ENCODE measurements at regions not wholly inside any gene's neighbourhood (a gene's known extent, or its start where the extent isn't known, plus 50 kb on each side); places are given as distances from the start of the nearest gene placed in this dataset.
"Not testable (repeated sequence)": the region's sequence is repeated elsewhere in the genome, so short reads cannot be mapped to it uniquely, and the experiment has no call there.

GRCh38 chr13:76245920-76246319 is 609.8 kb downstream of the LMO7 start:
- POLR2A ChIA-PET, result no interaction called here
- Histone ChIP-seq H3K27me3 (ENCODE audit: control insufficient read depth, insufficient read depth, low read length) (no peaks in the 10 kb centered on the region), H3K36me3 (ENCODE audit: control insufficient read depth, insufficient read depth, low read length) (no peaks in the 10 kb centered on the region), H3K9me3 (ENCODE audit: control insufficient read depth, insufficient read depth, low read depth, low read length) (no peaks in the 10 kb centered on the region), H3K4me1 (ENCODE audit: control insufficient read depth, insufficient read depth, low read length) (no peaks in the 10 kb centered on the region), H3K27ac (ENCODE audit: low read length) (no peak overlapping the region), H3K4me3 (ENCODE audit: low read depth in 2 of 2, low read length in 2 of 2) (no peak overlapping the region)
- intact Hi-C loops (cut with micrococcal nuclease; ENCODE audit: unreplicated experiment), result no loop called here
- ATAC-seq, result no peak
- CTCF ChIA-PET, result no interaction called here
- TF ChIP-seq SIN3A (IDR thresholded peaks at IDR 0.05; ENCODE audit: borderline replicate concordance, insufficient read depth, low read depth, low read length) (no peak), TCF7L2 (IDR thresholded peaks at IDR 0.05; ENCODE audit: low read depth, low read length) (no peak), POLR2AphosphoS5 (IDR thresholded peaks at IDR 0.05; ENCODE audit: low read depth, low read length) (no peak), REST (IDR thresholded peaks at IDR 0.05; ENCODE audit: insufficient read depth in 1 of 2, low read depth in 2 of 2, low read length in 1 of 2) (no peak)
- DNase-seq (ENCODE audit: low read depth, low spot score), result no peak
- in situ Hi-C loops (cut with HindIII; ENCODE audit: low pct_unique_long_range_greater_than_20kb, low sequenced_read_pairs), result no loop called here
- no TSS peak for BruUV-seq (replicated peaks)

DNA sequence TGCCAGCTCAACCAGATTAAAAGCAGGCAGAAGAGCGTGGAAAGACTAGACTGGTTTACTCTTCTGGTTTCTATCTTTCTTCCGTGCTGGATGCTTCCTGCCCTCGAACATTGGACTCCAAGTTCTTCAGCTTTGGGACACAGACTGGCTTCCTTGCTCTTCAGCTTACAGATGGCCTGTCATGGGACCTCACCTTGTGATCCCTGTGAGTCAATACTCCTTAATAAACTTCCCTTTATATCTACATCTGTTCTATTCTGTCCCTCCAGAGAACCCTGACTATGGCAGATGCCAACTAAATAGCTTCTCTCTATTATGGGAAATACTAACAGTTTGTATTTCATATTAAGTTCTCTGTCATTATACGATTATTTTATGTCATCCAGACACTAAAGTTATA is 609.1 kb downstream of the LMO7 start:
- intact Hi-C loops (cut with micrococcal nuclease; ENCODE audit: unreplicated experiment), result no loop called here
- ATAC-seq (no peak), DNase-seq (ENCODE audit: low read depth, low spot score) (no peak)
- in situ Hi-C loops (cut with HindIII; ENCODE audit: low pct_unique_long_range_greater_than_20kb, low sequenced_read_pairs), result no loop called here
- no TSS peak for BruUV-seq (replicated peaks)
- POLR2A ChIA-PET, result no interaction called here
- H3K9me3 ChIP-seq (ENCODE audit: control insufficient read depth, insufficient read depth, low read depth, low read length), result no peaks in the 10 kb centered on the region
- CTCF ChIA-PET, result no interaction called here
- H3K36me3 ChIP-seq (ENCODE audit: control insufficient read depth, insufficient read depth, low read length), result no peaks in the 10 kb centered on the region
- no peak overlapping the region for H3K4me3 ChIP-seq (ENCODE audit: low read depth in 2 of 2, low read length in 2 of 2)
- H3K27me3 ChIP-seq (ENCODE audit: control insufficient read depth, insufficient read depth, low read length), result no peaks in the 10 kb centered on the region
- H3K4me1 ChIP-seq (ENCODE audit: control insufficient read depth, insufficient read depth, low read length), result no peaks in the 10 kb centered on the region
- TF ChIP-seq REST (IDR thresholded peaks at IDR 0.05; ENCODE audit: insufficient read depth in 1 of 2, low read depth in 2 of 2, low read length in 1 of 2) (no peak), SIN3A (IDR thresholded peaks at IDR 0.05; ENCODE audit: borderline replicate concordance, insufficient read depth, low read depth, low read length) (no peak), POLR2AphosphoS5 (IDR thresholded peaks at IDR 0.05; ENCODE audit: low read depth, low read length) (no peak), TCF7L2 (IDR thresholded peaks at IDR 0.05; ENCODE audit: low read depth, low read length) (no peak)
- TF ChIP-seq, protein P1, sequence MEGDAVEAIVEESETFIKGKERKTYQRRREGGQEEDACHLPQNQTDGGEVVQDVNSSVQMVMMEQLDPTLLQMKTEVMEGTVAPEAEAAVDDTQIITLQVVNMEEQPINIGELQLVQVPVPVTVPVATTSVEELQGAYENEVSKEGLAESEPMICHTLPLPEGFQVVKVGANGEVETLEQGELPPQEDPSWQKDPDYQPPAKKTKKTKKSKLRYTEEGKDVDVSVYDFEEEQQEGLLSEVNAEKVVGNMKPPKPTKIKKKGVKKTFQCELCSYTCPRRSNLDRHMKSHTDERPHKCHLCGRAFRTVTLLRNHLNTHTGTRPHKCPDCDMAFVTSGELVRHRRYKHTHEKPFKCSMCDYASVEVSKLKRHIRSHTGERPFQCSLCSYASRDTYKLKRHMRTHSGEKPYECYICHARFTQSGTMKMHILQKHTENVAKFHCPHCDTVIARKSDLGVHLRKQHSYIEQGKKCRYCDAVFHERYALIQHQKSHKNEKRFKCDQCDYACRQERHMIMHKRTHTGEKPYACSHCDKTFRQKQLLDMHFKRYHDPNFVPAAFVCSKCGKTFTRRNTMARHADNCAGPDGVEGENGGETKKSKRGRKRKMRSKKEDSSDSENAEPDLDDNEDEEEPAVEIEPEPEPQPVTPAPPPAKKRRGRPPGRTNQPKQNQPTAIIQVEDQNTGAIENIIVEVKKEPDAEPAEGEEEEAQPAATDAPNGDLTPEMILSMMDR (IDR thresholded peaks at IDR 0.05), result no peak
- no peak overlapping the region for H3K27ac ChIP-seq (ENCODE audit: low read length)

DNA sequence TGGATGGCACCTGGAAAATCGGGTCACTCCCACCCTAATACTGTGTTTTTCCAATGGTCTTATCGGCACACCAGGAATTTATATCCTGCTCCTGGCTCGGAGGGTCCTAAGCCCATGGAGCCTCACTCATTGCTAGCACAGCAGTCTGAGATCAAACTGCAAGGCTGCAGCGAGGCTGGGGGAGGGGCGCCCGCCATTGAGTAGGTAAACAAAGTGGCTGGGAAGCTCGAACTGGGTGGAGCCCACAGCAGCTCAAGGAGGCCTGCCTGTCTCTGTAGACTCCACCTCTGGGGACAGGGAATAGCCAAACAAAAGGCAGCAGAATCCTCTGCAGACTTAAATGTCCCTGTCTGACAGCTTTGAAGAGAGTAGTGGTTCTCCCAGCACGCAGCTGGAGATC is 607.0 kb downstream of the LMO7 start:
- H3K36me3 ChIP-seq (ENCODE audit: control insufficient read depth, insufficient read depth, low read length); in situ Hi-C loops (cut with HindIII; ENCODE audit: low pct_unique_long_range_greater_than_20kb, low sequenced_read_pairs); H3K4me1 ChIP-seq (ENCODE audit: control insufficient read depth, insufficient read depth, low read length); H3K9me3 ChIP-seq (ENCODE audit: control insufficient read depth, insufficient read depth, low read depth, low read length); CTCF ChIA-PET; H3K27me3 ChIP-seq (ENCODE audit: control insufficient read depth, insufficient read depth, low read length); BruUV-seq (replicated peaks); DNase-seq (ENCODE audit: low read depth, low spot score); H3K4me3 ChIP-seq (ENCODE audit: low read depth in 2 of 2, low read length in 2 of 2); ATAC-seq; intact Hi-C loops (cut with micrococcal nuclease; ENCODE audit: unreplicated experiment); H3K27ac ChIP-seq (ENCODE audit: low read length); POLR2A ChIA-PET: not testable (repeated sequence)

Data from Panc1 (cell line).